IPS-NIHi7 (cell line): ENCODE measurements at regions not wholly inside any gene's neighbourhood (a gene's known extent, or its start where the extent isn't known, plus 50 kb on each side); places are given as distances from the start of the nearest gene placed in this dataset.

Experiments used
- DNase-seq: peaks from one replicate; pipeline ENCODE4 v3.0.0; 2012; ENCODE audit warnings: mixed read lengths; ENCODE audit errors: extremely low spot score

DNA sequence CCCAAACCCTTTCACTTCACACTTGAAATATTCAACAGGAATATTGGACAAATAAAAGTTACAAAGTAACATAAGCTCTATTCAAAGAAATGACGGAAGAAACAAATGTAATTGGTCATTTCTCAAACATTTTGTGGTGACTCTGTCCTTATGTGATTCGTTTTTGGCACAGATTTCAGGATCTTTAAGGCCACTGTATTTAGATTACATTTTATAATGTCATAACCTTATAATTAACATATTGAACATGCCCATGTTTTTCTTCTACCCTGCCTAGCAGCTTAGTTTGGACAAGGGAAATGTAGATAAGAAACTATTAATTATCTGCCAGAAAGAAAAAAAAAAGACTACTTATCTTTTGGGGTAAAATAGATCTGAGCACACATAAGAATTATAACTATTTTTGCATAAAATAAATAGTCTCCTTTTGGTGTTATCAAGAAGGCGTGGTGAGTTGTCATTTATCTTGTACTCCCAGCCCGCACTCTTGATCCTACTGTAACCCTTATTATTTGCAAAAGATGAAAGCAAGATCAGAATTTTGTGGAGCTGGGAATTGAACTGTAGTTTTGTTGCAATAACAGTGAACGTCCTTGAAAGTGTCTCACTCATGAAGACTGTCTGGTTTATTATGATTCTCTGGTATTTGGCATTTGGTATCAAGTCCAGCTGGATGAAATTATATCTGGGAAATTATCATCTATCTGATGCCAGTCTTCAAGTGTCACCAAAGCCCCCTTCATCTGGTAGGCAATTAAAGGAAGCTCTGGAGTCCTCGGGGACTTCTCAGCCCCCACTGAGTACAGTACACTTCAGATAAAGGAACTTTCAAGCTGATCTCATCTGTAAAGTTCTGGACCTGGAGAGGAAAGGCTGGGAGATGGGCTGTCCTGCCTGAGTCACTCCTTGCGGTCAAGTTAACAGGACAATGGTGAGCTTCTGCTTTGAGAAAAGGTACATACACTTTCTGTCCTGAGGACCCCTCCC, 175.7 kb upstream of the INHBA start:
- no peak for DNase-seq

GRCh38 chr7:41877118-41877517, 174.2 kb upstream of the INHBA start:
- DNase-seq, result no peak

- no peak for DNase-seq
Observed at GRCh38 chr7:41875513-41875912, 172.6 kb upstream of the INHBA start.

- no peak for DNase-seq
Observed at GRCh38 chr7:41874201-41874785, 171.4 kb upstream of the INHBA start.

DNA sequence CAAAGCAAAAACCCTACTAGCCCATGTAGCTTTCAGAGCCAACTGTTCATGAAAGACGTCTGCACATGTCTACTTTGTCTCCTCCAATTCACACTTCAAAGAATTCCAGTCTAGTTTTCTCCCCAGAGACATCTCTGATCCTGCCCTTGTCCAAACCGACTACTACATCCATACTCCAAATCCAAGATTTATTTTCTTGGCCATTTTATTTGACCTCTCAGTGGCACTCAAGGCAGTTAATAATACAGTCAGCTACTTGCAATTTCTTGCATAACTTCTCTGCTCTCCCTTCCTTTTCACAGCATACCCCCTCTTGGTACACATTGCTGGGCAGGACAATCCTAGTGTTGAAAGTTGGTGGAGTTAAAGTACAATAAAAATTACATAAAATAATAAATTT, 170.9 kb upstream of the INHBA start:
- DNase-seq, result no peak

DNA sequence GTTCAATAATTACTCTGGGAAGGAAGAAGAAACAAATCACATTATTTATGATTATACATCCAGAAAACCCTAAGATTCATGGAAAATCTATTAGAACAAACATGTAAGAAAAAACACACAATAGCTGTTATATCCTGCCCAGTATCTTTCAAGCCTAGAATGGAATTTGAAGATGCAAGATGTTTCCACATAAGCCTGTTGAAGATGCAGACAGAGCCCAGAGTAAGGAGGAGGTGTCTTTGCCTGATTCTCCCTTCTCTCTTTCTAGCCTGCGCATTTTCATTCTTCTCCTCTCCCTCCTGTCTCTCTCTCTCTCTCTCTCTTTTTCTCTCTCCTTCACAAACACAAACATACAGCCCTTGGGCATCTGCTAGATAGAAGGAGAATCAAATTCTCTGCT, 170.1 kb upstream of the INHBA start:
- no peak for DNase-seq

GRCh38 chr7:41870461-41871138, 167.7 kb upstream of the INHBA start:
- DNase-seq, result no peak

DNA sequence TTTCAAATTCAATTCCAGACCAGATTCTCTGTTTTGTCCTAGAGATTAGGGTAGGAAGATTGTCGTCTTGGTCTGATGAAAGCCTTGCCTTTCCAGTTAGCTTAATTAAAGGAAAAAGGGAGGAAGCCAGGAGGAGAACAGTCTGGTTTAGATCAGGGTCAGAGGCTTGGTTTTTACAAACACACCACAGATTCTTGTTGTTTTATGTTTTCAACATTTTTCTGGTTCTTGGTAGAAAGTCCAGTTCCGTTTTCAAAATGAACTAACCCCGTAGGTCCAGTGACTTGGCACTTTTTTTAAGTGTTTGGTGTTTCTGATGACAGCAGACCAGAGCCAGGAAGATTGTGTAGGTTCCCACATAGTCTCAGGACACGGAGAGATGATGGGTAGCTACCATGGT, 167.1 kb upstream of the INHBA start:
- DNase-seq, result no peak

DNA sequence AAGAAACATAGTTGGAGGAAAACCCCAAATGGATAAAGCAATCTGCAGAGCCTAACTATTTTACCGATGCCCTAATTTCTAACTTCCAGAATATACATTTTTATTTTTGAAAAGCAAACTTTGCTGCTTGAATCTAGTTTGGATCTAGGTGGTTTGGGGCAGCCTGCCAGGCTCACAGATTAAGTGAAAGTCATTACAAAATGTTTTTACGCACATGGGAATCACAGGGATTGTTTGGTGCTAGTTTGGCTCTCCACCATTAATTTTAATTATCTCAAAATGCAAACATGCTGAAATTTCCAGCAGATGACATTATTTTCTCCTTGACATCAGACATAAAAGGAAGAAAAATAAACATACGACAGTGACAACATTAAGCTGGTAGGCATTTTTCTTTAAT, 166.7 kb upstream of the INHBA start:
- no peak for DNase-seq

GRCh38 chr7:41869091-41869490, 166.2 kb upstream of the INHBA start:
- DNase-seq, result no peak

- no peak for DNase-seq
Observed at GRCh38 chr7:41867639-41868280, 164.9 kb upstream of the INHBA start.

- no peak for DNase-seq
Observed at GRCh38 chr7:41862261-41862660, 159.4 kb upstream of the INHBA start.

GRCh38 chr7:41861642-41862041, 158.8 kb upstream of the INHBA start:
- no peak for DNase-seq

GRCh38 chr7:41858201-41858600, 155.3 kb upstream of the INHBA start:
- DNase-seq, result no peak

DNA sequence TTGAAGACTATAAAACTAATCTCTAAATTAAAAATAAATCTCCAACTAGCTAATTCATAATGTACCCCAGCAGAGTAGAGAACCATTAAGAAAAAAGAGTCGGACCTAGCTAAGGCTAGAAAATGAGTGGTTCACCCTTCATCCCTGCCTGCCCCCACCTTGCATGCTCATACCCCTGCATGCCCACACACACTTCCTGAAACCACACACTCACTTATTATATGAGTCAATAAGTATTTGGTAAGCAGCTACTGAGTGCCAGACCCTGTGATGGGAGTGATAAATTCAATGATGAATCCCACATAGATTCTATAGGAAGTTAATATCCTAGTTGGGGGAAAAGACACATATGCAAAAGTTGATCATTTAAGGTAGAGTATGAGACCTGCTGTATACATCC, 152.9 kb upstream of the INHBA start:
- no peak for DNase-seq

GRCh38 chr7:41847606-41848005, 144.7 kb upstream of the INHBA start:
- DNase-seq, result no peak

DNA sequence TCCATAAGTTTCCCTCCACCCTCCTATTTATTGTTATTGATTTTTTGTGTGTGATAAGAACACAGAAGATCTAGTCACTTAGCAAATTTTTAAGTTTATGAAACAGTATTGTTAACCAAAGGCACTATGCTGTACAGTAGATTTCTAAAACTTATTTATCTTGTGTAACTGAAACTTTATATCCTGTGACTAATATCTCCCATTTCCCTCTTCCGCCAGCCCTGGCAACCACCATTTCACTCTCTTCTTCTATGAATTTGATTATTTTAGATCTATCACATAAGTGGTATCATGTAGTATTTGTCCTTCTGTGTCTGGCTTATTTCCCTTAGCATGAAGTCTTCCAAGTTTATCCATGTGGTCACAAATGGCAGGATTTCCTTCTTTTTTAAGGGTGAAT, 144.3 kb upstream of the INHBA start:
- DNase-seq, result no peak

- DNase-seq, result no peak
Observed at GRCh38 chr7:41842956-41843355, 140.1 kb upstream of the INHBA start.

DNA sequence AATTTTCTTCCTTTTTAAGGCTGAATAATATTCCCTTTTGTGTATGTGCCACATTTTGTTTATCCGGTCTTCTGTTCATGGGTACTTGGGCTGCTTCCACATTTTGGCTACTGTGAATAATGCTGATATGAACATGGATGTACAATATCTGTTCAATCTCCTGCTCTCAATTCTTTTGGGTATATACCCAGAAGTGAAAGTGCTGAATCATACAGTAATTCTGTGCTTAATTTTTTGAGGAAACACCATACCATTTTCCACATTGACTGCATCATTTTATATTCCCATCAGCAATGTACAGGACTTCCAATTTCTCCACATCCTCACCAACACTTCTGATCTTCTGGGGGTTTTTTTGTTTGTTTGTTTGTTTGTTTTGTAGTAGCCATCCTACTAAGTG, 135.0 kb upstream of the INHBA start:
- no peak for DNase-seq

DNA sequence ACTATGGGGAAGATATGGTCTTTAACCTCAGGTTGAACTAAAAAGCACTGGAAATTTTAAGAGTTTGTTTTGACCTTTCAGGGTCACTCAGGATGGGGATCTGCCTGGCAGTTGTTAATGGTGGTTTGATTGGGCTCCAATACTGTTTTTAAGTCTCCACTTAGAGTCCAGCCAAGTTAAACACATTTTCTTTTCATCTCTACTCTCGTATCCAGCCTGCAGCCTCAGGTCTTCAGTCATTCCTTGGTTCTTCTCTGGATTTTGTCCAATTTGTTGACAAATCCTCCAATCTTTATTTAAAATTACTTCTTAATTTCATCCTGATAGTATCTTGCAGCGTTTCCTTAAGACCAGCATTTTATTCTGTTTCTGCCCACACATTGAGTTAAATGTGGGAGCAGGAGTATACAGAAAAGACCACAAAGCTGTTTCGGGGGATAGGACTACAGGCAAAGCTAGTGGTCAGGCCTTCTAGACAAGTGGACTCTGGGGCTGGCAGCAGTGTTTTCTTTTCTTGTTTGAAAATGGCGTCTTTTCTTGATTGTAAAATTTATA, 133.2 kb upstream of the INHBA start:
- no peak for DNase-seq

DNA sequence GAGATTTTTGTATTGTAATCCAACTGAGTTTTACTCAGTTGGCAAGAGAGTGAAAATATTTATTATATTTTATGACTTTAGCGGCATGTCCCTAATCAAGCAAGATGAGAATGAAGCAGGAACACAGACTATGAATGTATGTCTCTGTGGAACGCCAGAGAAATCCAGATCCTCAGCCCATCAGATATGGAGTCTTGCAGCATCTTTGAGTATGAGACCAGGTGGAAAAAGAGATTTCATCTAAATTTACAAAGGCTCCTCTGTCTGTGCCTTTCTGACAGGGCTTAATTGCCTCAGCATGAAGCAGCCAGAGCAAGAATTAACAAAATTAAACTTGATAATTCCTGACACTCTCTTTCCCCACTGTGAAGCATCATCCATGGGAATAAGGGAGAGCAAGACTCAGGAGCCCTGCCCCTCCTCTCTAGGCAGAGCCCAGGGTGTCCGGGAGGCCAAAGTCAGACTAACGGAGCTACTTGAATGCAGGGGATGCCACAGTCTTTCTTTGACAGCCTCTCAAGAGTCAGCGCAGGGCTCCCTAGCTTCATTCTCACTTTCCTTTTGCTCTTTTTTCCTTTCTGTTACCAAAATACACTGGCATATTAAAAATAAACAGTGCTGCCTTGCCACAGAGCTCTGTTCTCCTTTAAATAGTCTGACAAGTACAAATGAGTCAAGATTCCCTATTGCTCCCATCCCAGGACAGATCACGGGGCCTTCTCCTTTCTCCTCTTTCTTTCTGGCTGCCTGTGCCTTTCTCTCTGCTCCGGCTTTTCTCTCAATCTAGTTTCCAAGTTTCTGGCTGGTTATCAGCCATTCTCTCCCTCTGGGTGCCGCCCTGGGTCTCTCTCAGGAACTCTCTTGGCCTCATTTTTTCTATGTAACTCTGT, 132.2 kb upstream of the INHBA start:
- DNase-seq, result no peak
